ENCODE measurements at regions not wholly inside any gene's neighbourhood (a gene's known extent, or its start where the extent isn't known, plus 50 kb on each side); places are given as distances from the start of the nearest gene placed in this dataset.

GRCh38 chr4:23547096-23547495, 342.8 kb downstream of the PPARGC1A start:
- Histone ChIP-seq H2AFZ (ENCODE audit: low read length) (no peak overlapping the region), H2BK12ac (ENCODE audit: insufficient read length, low read depth, low read length) (no peak overlapping the region), H2AK5ac (ENCODE audit: insufficient read length, low read length) (no peak overlapping the region), H4K8ac (replicated peaks; ENCODE audit: insufficient read length, low read depth, low read length) (no peak overlapping the region), H3K56ac (ENCODE audit: insufficient read length, low read depth, low read length) (no peak overlapping the region), H3K14ac (ENCODE audit: insufficient read depth, low read length) (no peak overlapping the region), H2BK20ac (ENCODE audit: low read depth, low read length, poor library complexity, severe bottlenecking) (no peak overlapping the region), H3K27me3 (ENCODE audit: insufficient read depth, low read length) (no peaks in the 10 kb centered on the region), H3K23me2 (ENCODE audit: insufficient read length, low read depth, low read length, poor library complexity, severe bottlenecking) (no peaks in the 10 kb centered on the region), H3K4me2 (ENCODE audit: insufficient read depth, insufficient read length, low read length) (no peak overlapping the region), H3T11ph (ENCODE audit: low read length) (no peak overlapping the region), H3K4ac (ENCODE audit: low read depth, low read length) (no peak overlapping the region), H3K79me2 (ENCODE audit: insufficient read depth, low read length) (no peaks in the 10 kb centered on the region), H2BK120ac (ENCODE audit: low read depth, low read length, poor library complexity, severe bottlenecking) (no peak overlapping the region), H4K91ac (ENCODE audit: insufficient read length, low read depth, low read length) (no peak overlapping the region), H4K5ac (ENCODE audit: insufficient read length, low read depth, low read length) (no peak overlapping the region), H3K27ac (ENCODE audit: insufficient read length, low read depth, low read length) (no peak overlapping the region), H3K18ac (ENCODE audit: insufficient read length, low read depth, low read length) (no peak overlapping the region), H2BK5ac (ENCODE audit: insufficient read length, low read length) (no peak overlapping the region), H3K79me1 (ENCODE audit: insufficient read depth, low read depth, low read length, poor library complexity, severe bottlenecking) (no peaks in the 10 kb centered on the region), H3K23ac (ENCODE audit: insufficient read length, low read depth, low read length) (no peak overlapping the region), H3K9ac (ENCODE audit: extremely low read depth, insufficient read length, low read length) (no peak overlapping the region), H3K4me1 (ENCODE audit: insufficient read depth, low read length) (peaks cover 3% of the 10 kb centered on the region), H3K9me3 (ENCODE audit: control insufficient read depth, low read depth, low read length) (no peaks in the 10 kb centered on the region), H4K20me1 (ENCODE audit: control insufficient read depth, insufficient read depth, insufficient read length) (no peaks in the 10 kb centered on the region), H2BK15ac (ENCODE audit: low read depth, low read length) (no peak overlapping the region)
- peaks cover 0 to 2% (median 0%) of the 10 kb centered on the region in 3 experiments; a peak in 1 of 7 replicates for H3K36me3 Mint-ChIP-seq (ENCODE audit: insufficient read depth in 1 of 3, low read depth in 3 of 3)
- H3K9me3 Mint-ChIP-seq = no peaks in the 10 kb centered on the region; a peak in 1 of 5 replicates
- H3K4me1 Mint-ChIP-seq = peaks cover 24 to 31% of the 10 kb centered on the region in 2 experiments
- no peak overlapping the region for H3K27ac Mint-ChIP-seq
- no peak for DNase-seq
- WGBS (ENCODE audit: extremely low coverage, insufficient read length, low lambda C conversion rate) = no CpG with 5 or more reads among the region's 2 CpGs
- no peak overlapping the region for H3K4me3 Mint-ChIP-seq
- TF ChIP-seq CTCF (conservative IDR thresholded peaks at IDR 0.05) = no peak
- no peaks in the 10 kb centered on the region for H3K27me3 Mint-ChIP-seq (ENCODE audit: low read depth)
